A549 (cell line): ENCODE measurements at regions not wholly inside any gene's neighbourhood (a gene's known extent, or its start where the extent isn't known, plus 50 kb on each side); places are given as distances from the start of the nearest gene placed in this dataset.

Experiments used
- CEBPB ChIP-seq, 2 experiments: fragments of >200 bp in 1 of 2; sonication (Bioruptor Twin) in 1 of 2; formaldehyde crosslinking in 1 of 2; IDR thresholded peaks; 2 replicates each; pipeline ENCODE4 v1.6.1; 2012 to 2016
- CTCF ChIP-seq: fragments of >200 bp; sonication (Bioruptor Twin); formaldehyde crosslinking; IDR thresholded peaks from 3 replicates; pipeline ENCODE4 v1.5.1; 2016
- FOSL2 ChIP-seq, 2 experiments: fragments of 450-650 bp in 1 of 2; fragments of >200 bp in 1 of 2; sonication (Bioruptor Twin) in 1 of 2; formaldehyde crosslinking; IDR thresholded peaks; 2 replicates each; pipeline versions ENCODE4 v1.5.0 to v1.6.1; 2016 to 2020; ENCODE audit warnings: mild to moderate bottlenecking in 1 of 2, moderate library complexity in 1 of 2
- HEYL ChIP-seq: fragments of 250-450 bp; sonication (Bioruptor Pico); IDR thresholded peaks from 2 replicates; pipeline ENCODE4 v1.8.0; 2021; ENCODE audit warnings: mild to moderate bottlenecking, moderate library complexity
- POLR2A ChIP-seq: IDR thresholded peaks from 2 replicates; pipeline ENCODE4 v1.6.1; 2012; ENCODE audit warnings: mild to moderate bottlenecking, low read length
- POLR2AphosphoS2 ChIP-seq: conservative IDR thresholded peaks from 2 replicates; pipeline ENCODE4 v1.6.1; 2012; ENCODE audit warnings: low read length, improper control_type of control experiment, inconsistent platforms
- RAD21 ChIP-seq, 2 experiments: fragments of >200 bp in 1 of 2; sonication (Bioruptor Twin) in 1 of 2; formaldehyde crosslinking in 1 of 2; IDR thresholded peaks in 1 of 2; conservative IDR thresholded peaks in 1 of 2; 2 replicates in 1 of 2; 3 replicates in 1 of 2; pipeline ENCODE4 v1.6.1; 2012 to 2018; ENCODE audit warnings: inconsistent platforms in 1 of 2
- RARB ChIP-seq: fragments of 250-450 bp; sonication (Bioruptor Pico); IDR thresholded peaks from 2 replicates; pipeline ENCODE4 v1.8.0; 2021; ENCODE audit warnings: mild to moderate bottlenecking, moderate library complexity
- RFX5 ChIP-seq: fragments of 450-650 bp; IDR thresholded peaks from 2 replicates; pipeline ENCODE4 v1.7.1; 2014; ENCODE audit warnings: antibody characterized with exemption, mild to moderate bottlenecking, moderate library complexity
- SMC3 ChIP-seq: fragments of >200 bp; sonication (Bioruptor Twin); formaldehyde crosslinking; IDR thresholded peaks from 3 replicates; pipeline ENCODE4 v1.6.1; 2018; ENCODE audit warnings: inconsistent platforms
- SREBF2 ChIP-seq: fragments of 450-650 bp; IDR thresholded peaks from 2 replicates; pipeline ENCODE4 v1.6.1; 2014; ENCODE audit warnings: mild to moderate bottlenecking, moderate library complexity
- TF ChIP-seq, protein P1 (sequence below): fragments of 450-650 bp; IDR thresholded peaks from 2 replicates; pipeline ENCODE4 v1.6.1; 2014; ENCODE audit warnings: antibody characterized with exemption
- TF ChIP-seq, protein P2 (sequence below): IDR thresholded peaks from 2 replicates; pipeline ENCODE4 v1.6.1; 2012

DNA sequence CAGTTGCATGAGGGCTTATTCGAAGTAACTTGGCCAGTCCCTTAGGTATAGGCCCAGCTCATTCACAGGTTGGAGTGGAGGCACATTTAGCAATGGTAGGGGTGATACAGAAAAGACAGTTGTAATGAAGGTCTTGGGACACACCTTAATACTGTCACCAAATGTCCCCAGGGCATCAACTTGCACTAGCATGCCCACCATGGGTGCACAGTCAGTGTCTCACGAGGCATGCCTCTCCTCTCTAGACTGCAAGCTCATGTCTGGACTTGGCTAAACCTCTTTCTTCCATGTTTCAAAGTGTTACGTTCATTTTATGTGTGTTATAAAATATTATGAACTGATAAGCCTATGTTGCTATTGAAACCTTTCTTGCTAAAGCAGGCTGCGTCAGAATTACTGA, 124.0 kb upstream of the ECI2 start:
- no peak for TF ChIP-seq POLR2A
- TF ChIP-seq, protein P1, sequence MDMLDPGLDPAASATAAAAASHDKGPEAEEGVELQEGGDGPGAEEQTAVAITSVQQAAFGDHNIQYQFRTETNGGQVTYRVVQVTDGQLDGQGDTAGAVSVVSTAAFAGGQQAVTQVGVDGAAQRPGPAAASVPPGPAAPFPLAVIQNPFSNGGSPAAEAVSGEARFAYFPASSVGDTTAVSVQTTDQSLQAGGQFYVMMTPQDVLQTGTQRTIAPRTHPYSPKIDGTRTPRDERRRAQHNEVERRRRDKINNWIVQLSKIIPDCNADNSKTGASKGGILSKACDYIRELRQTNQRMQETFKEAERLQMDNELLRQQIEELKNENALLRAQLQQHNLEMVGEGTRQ: no peak
- no peak for TF ChIP-seq RAD21 (conservative IDR thresholded peaks at IDR 0.05 in 1 of 2, IDR thresholded peaks at IDR 0.05 in 1 of 2)
- TF ChIP-seq, protein P2, sequence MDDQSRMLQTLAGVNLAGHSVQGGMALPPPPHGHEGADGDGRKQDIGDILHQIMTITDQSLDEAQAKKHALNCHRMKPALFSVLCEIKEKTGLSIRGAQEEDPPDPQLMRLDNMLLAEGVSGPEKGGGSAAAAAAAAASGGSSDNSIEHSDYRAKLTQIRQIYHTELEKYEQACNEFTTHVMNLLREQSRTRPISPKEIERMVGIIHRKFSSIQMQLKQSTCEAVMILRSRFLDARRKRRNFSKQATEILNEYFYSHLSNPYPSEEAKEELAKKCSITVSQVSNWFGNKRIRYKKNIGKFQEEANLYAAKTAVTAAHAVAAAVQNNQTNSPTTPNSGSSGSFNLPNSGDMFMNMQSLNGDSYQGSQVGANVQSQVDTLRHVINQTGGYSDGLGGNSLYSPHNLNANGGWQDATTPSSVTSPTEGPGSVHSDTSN: no peak
- TF ChIP-seq CTCF: no peak
- TF ChIP-seq RARB (CRISPR knock-in tag): no peak
- no peak for TF ChIP-seq HEYL (CRISPR knock-in tag)
- no peak for TF ChIP-seq CEBPB (IDR thresholded peaks at IDR 0.05)
- no peak for TF ChIP-seq RFX5
- TF ChIP-seq SREBF2: no peak
- no peak for TF ChIP-seq POLR2AphosphoS2
- no peak for TF ChIP-seq SMC3
- TF ChIP-seq FOSL2 (IDR thresholded peaks at IDR 0.05): no peak
- TF ChIP-seq FOSL2 (CRISPR knock-in tag; IDR thresholded peaks at IDR 0.05): no peak
